ENCODE measurements at regions not wholly inside any gene's neighbourhood (a gene's known extent, or its start where the extent isn't known, plus 50 kb on each side); places are given as distances from the start of the nearest gene placed in this dataset.
"Not testable (repeated sequence)": the region's sequence is repeated elsewhere in the genome, so short reads cannot be mapped to it uniquely, and the experiment has no call there.

- ATAC-seq (ENCODE audit: low read depth in 2 of 2), result no peak
These were observed 213.6 kb upstream of the FTMT start for GRCh38 chr5:121638126-121638525.

GRCh38 chr5:121640298-121640697 lies 211.4 kb upstream of the FTMT start:
- H3K4me1 Mint-ChIP-seq, result no peaks in the 10 kb centered on the region
- H3K4me3 ChIP-seq (ENCODE audit: low read depth, low read length), result no peak overlapping the region
- H3K27me3 Mint-ChIP-seq, result no peaks in the 10 kb centered on the region
- H3K27ac ChIP-seq (ENCODE audit: insufficient read depth, low read length, poor library complexity, severe bottlenecking), result no peak overlapping the region
- H3K27ac Mint-ChIP-seq, result no peak overlapping the region
- H3K4me3 Mint-ChIP-seq, result no peak overlapping the region
- no peaks in the 10 kb centered on the region for H3K36me3 ChIP-seq (ENCODE audit: control insufficient read depth, insufficient read depth, low read length)
- no peaks in the 10 kb centered on the region for H3K4me1 ChIP-seq (ENCODE audit: control insufficient read depth, insufficient read depth, low read length, poor library complexity, severe bottlenecking)
- no peaks in the 10 kb centered on the region for H3K27me3 ChIP-seq (ENCODE audit: control insufficient read depth, insufficient read depth, low read length)
- no peak for ATAC-seq (ENCODE audit: low read depth in 2 of 2)
- H3K36me3 Mint-ChIP-seq, result no peaks in the 10 kb centered on the region
- DNase-seq, result no peak
- H3K9me3 Mint-ChIP-seq, result peaks cover 0 to 11% (median 6%) of the 10 kb centered on the region in 7 donors
- no peaks in the 10 kb centered on the region for H3K9me3 ChIP-seq (ENCODE audit: control insufficient read depth in 2 of 2, low read length in 2 of 2)

More at GRCh38 chr5:121638126-121638525, 213.6 kb upstream of the FTMT start:
- Mint-ChIP-seq H3K9me3 (peaks cover 0 to 12% (median 6%) of the 10 kb centered on the region in 7 donors), H3K4me3 (no peak overlapping the region), H3K27me3 (no peaks in the 10 kb centered on the region), H3K27ac (no peak overlapping the region), H3K36me3 (no peaks in the 10 kb centered on the region), H3K4me1 (no peaks in the 10 kb centered on the region)
- Histone ChIP-seq H3K27ac (ENCODE audit: insufficient read depth, low read length, poor library complexity, severe bottlenecking) (no peak overlapping the region), H3K4me1 (ENCODE audit: control insufficient read depth, insufficient read depth, low read length, poor library complexity, severe bottlenecking) (no peaks in the 10 kb centered on the region), H3K36me3 (ENCODE audit: control insufficient read depth, insufficient read depth, low read length) (no peaks in the 10 kb centered on the region), H3K27me3 (ENCODE audit: control insufficient read depth, insufficient read depth, low read length) (no peaks in the 10 kb centered on the region), H3K4me3 (ENCODE audit: low read depth, low read length) (no peak overlapping the region), H3K9me3 (ENCODE audit: control insufficient read depth in 2 of 2, low read length in 2 of 2) (no peaks in the 10 kb centered on the region)
- no peak for DNase-seq

GRCh38 chr5:121658221-121658620 lies 193.5 kb upstream of the FTMT start:
- Histone ChIP-seq H3K36me3 (ENCODE audit: control insufficient read depth, insufficient read depth, low read length) (no peaks in the 10 kb centered on the region), H3K4me1 (ENCODE audit: control insufficient read depth, insufficient read depth, low read length, poor library complexity, severe bottlenecking) (no peaks in the 10 kb centered on the region), H3K27me3 (ENCODE audit: control insufficient read depth, insufficient read depth, low read length) (no peaks in the 10 kb centered on the region), H3K9me3 (ENCODE audit: control insufficient read depth in 2 of 2, low read length in 2 of 2) (no peaks in the 10 kb centered on the region), H3K4me3 (ENCODE audit: low read depth, low read length) (no peak overlapping the region), H3K27ac (ENCODE audit: insufficient read depth, low read length, poor library complexity, severe bottlenecking) (no peak overlapping the region)
- DNase-seq (no peak), ATAC-seq (ENCODE audit: low read depth in 2 of 2) (no peak)
- Mint-ChIP-seq H3K27ac (no peak overlapping the region), H3K27me3 (no peaks in the 10 kb centered on the region), H3K4me1 (no peaks in the 10 kb centered on the region), H3K9me3 (peaks cover 3 to 12% (median 7%) of the 10 kb centered on the region in 7 donors), H3K4me3 (no peak overlapping the region), H3K36me3 (no peaks in the 10 kb centered on the region)

- DNase-seq, result no peak
- Histone ChIP-seq H3K36me3 (ENCODE audit: control insufficient read depth, insufficient read depth, low read length) (no peaks in the 10 kb centered on the region), H3K27me3 (ENCODE audit: control insufficient read depth, insufficient read depth, low read length) (no peaks in the 10 kb centered on the region), H3K27ac (ENCODE audit: insufficient read depth, low read length, poor library complexity, severe bottlenecking) (no peak overlapping the region), H3K4me1 (ENCODE audit: control insufficient read depth, insufficient read depth, low read length, poor library complexity, severe bottlenecking) (no peaks in the 10 kb centered on the region), H3K9me3 (ENCODE audit: control insufficient read depth in 2 of 2, low read length in 2 of 2) (no peaks in the 10 kb centered on the region), H3K4me3 (ENCODE audit: low read depth, low read length) (no peak overlapping the region)
- no peaks in the 10 kb centered on the region for H3K4me1 Mint-ChIP-seq
- no peak overlapping the region for H3K4me3 Mint-ChIP-seq
- H3K27ac Mint-ChIP-seq, result no peak overlapping the region
- H3K36me3 Mint-ChIP-seq, result no peaks in the 10 kb centered on the region
- peaks cover 3 to 20% (median 10%) of the 10 kb centered on the region in 7 donors for H3K9me3 Mint-ChIP-seq
- no peak for ATAC-seq (ENCODE audit: low read depth in 2 of 2)
- no peaks in the 10 kb centered on the region for H3K27me3 Mint-ChIP-seq
These were observed 191.5 kb upstream of the FTMT start for GRCh38 chr5:121660142-121660541.

- H3K27me3 Mint-ChIP-seq; H3K27me3 ChIP-seq (ENCODE audit: control insufficient read depth, insufficient read depth, low read length); H3K27ac ChIP-seq (ENCODE audit: insufficient read depth, low read length, poor library complexity, severe bottlenecking); ATAC-seq (ENCODE audit: low read depth in 2 of 2); H3K36me3 ChIP-seq (ENCODE audit: control insufficient read depth, insufficient read depth, low read length); H3K4me1 ChIP-seq (ENCODE audit: control insufficient read depth, insufficient read depth, low read length, poor library complexity, severe bottlenecking); H3K4me3 ChIP-seq (ENCODE audit: low read depth, low read length); H3K36me3 Mint-ChIP-seq; H3K4me1 Mint-ChIP-seq; H3K27ac Mint-ChIP-seq; DNase-seq; H3K9me3 ChIP-seq (ENCODE audit: control insufficient read depth in 2 of 2, low read length in 2 of 2); H3K4me3 Mint-ChIP-seq: not testable (repeated sequence)
- H3K9me3 Mint-ChIP-seq, result peaks cover 7 to 31% (median 10%) of the 10 kb centered on the region in 7 donors
These were observed 186.1 kb upstream of the FTMT start for GRCh38 chr5:121665542-121665941.

- no peaks in the 10 kb centered on the region for H3K27me3 ChIP-seq (ENCODE audit: control insufficient read depth, insufficient read depth, low read length)
- Mint-ChIP-seq H3K4me1 (no peaks in the 10 kb centered on the region), H3K36me3 (no peaks in the 10 kb centered on the region), H3K27me3 (no peaks in the 10 kb centered on the region), H3K27ac (no peak overlapping the region), H3K9me3 (peaks cover 4 to 31% (median 7%) of the 10 kb centered on the region in 7 donors), H3K4me3 (no peak overlapping the region)
- H3K36me3 ChIP-seq (ENCODE audit: control insufficient read depth, insufficient read depth, low read length), result no peaks in the 10 kb centered on the region
- no peaks in the 10 kb centered on the region for H3K4me1 ChIP-seq (ENCODE audit: control insufficient read depth, insufficient read depth, low read length, poor library complexity, severe bottlenecking)
- DNase-seq (no peak), ATAC-seq (ENCODE audit: low read depth in 2 of 2) (no peak)
- no peak overlapping the region for H3K27ac ChIP-seq (ENCODE audit: insufficient read depth, low read length, poor library complexity, severe bottlenecking)
- no peaks in the 10 kb centered on the region for H3K9me3 ChIP-seq (ENCODE audit: control insufficient read depth in 2 of 2, low read length in 2 of 2)
- no peak overlapping the region for H3K4me3 ChIP-seq (ENCODE audit: low read depth, low read length)
These were observed 184.4 kb upstream of the FTMT start for GRCh38 chr5:121667292-121667691.

- ATAC-seq (ENCODE audit: low read depth in 2 of 2), result no peak
- no peaks in the 10 kb centered on the region for H3K27me3 Mint-ChIP-seq
- H3K27me3 ChIP-seq (ENCODE audit: control insufficient read depth, insufficient read depth, low read length), result no peaks in the 10 kb centered on the region
- DNase-seq, result no peak
- H3K9me3 Mint-ChIP-seq, result peaks cover 0 to 29% (median 7%) of the 10 kb centered on the region in 7 donors
- H3K4me1 ChIP-seq (ENCODE audit: control insufficient read depth, insufficient read depth, low read length, poor library complexity, severe bottlenecking), result no peaks in the 10 kb centered on the region
- H3K36me3 ChIP-seq (ENCODE audit: control insufficient read depth, insufficient read depth, low read length), result no peaks in the 10 kb centered on the region
- H3K4me3 Mint-ChIP-seq, result no peak overlapping the region
- no peaks in the 10 kb centered on the region for H3K4me1 Mint-ChIP-seq
- H3K27ac ChIP-seq (ENCODE audit: insufficient read depth, low read length, poor library complexity, severe bottlenecking), result no peak overlapping the region
- H3K27ac Mint-ChIP-seq, result no peak overlapping the region
- H3K9me3 ChIP-seq (ENCODE audit: control insufficient read depth in 2 of 2, low read length in 2 of 2), result no peaks in the 10 kb centered on the region
- no peaks in the 10 kb centered on the region for H3K36me3 Mint-ChIP-seq
- H3K4me3 ChIP-seq (ENCODE audit: low read depth, low read length), result no peak overlapping the region
These were observed 183.0 kb upstream of the FTMT start for GRCh38 chr5:121668635-121669034.

DNA sequence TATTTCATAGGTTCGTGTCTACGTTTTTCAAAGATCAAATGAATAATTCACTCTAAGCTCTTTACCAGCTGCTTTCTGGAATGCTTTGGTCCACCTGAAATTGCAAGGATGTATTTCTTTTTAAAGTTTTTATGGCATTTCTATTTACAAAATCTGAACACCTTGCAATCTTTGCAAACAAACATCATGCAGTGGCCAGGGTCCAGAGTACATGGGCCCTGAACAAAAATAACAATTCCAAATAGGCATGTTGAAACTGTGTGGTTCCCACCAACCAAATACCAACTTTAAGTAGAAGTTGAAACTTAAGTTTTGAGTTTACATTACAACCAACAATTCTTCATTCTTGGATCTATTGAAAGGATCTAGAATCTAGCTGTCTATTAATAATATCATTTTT lies 180.1 kb upstream of the FTMT start:
- H3K27me3 Mint-ChIP-seq, result no peaks in the 10 kb centered on the region
- H3K4me3 Mint-ChIP-seq, result no peak overlapping the region
- Histone ChIP-seq H3K27ac (ENCODE audit: insufficient read depth, low read length, poor library complexity, severe bottlenecking) (no peak overlapping the region), H3K4me1 (ENCODE audit: control insufficient read depth, insufficient read depth, low read length, poor library complexity, severe bottlenecking) (no peaks in the 10 kb centered on the region), H3K4me3 (ENCODE audit: low read depth, low read length) (no peak overlapping the region), H3K36me3 (ENCODE audit: control insufficient read depth, insufficient read depth, low read length) (no peaks in the 10 kb centered on the region), H3K27me3 (ENCODE audit: control insufficient read depth, insufficient read depth, low read length) (no peaks in the 10 kb centered on the region), H3K9me3 (ENCODE audit: control insufficient read depth in 2 of 2, low read length in 2 of 2) (no peaks in the 10 kb centered on the region)
- no peaks in the 10 kb centered on the region for H3K4me1 Mint-ChIP-seq
- H3K9me3 Mint-ChIP-seq, result peaks cover 0 to 15% (median 4%) of the 10 kb centered on the region in 7 donors
- no peak overlapping the region for H3K27ac Mint-ChIP-seq
- H3K36me3 Mint-ChIP-seq, result no peaks in the 10 kb centered on the region
- ATAC-seq (ENCODE audit: low read depth in 2 of 2) (no peak), DNase-seq (no peak)
